GM21619 (cell line): ENCODE measurements at regions not wholly inside any gene's neighbourhood (a gene's known extent, or its start where the extent isn't known, plus 50 kb on each side); places are given as distances from the start of the nearest gene placed in this dataset.
A peak's percentile ranks its signal among the peaks of the same experiment; 100 is the strongest.
"Not testable (repeated sequence)": the region's sequence is repeated elsewhere in the genome, so short reads cannot be mapped to it uniquely, and the experiment has no call there.

Experiments used
- ATAC-seq: cut with Tn5 transposase; IDR thresholded peaks from one replicate; pipeline ENCODE4 v1.9.1; 2021; ENCODE audit not compliant: unreplicated experiment

DNA sequence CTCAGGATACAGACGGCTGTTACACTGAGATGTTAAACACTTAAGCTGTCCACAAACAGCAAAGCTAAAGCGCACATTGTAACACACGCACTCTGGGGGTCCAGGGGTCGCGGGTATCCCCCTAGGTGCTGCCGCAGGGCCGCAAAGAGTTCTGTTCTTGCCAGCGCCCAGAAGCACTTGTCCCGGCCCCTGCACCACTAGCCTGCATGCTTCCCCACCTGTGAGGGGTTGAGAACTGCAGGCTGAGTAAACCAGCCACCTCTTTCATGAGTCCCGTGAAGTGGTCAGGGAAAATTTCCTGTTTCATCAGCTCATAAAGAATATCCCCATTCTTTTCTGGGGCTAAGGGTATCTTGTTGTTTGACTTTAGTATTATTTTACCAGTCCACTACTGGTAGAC, 154.4 kb upstream of the FBXL17 start:
- ATAC-seq = no peak

DNA sequence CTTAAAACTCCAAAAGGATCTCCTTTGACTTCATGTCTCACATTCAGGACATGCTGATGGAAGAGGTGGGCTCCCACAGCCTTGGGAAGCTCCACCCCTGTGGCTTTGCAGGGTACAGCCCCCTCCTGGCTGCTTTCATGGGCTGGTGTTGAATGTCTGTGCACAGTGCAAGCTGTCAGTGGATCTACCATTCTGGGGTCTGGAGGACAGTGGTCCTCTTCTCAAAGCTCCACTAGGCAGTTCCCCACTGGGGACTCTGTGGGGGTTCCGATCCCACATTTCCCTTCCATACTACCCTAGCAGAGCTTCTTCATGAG, 150.2 kb upstream of the FBXL17 start:
- ATAC-seq = not testable (repeated sequence)

DNA sequence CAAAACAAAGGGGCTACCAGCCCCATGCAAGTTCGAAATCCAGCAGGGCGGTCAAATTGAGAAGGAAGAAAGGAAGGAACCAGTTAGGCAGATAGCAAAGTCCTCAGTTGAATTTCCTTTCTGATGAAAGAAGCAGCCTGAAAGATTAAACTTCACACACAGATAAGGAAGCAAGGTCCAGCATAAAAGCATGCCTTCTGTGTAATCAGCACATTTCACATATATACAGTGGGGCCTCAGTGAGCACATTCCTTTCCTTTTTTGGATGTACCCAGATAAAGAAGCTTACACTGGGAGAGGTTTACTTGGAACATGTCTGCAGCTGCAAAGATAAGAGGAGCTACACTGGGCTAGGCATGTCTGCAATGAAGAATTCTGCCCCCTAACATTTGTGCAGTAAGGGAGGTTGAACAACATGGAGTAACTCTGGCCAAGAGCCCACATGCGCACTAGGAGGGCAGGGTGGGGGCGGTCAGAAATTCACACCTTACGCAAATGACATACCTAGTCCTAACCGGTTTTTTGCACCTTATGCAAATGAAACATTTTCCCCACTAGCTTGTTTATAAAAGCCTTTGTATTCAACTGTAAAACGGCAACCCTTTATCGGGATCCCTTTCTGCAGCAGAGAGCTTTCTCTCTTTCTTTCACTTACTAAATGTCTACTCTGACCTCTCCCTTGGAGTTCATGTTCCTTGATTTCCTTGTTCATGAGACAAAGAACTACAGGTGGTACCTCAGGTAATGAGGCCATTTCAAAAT, 149.7 kb upstream of the FBXL17 start:
- ATAC-seq = no peak

DNA sequence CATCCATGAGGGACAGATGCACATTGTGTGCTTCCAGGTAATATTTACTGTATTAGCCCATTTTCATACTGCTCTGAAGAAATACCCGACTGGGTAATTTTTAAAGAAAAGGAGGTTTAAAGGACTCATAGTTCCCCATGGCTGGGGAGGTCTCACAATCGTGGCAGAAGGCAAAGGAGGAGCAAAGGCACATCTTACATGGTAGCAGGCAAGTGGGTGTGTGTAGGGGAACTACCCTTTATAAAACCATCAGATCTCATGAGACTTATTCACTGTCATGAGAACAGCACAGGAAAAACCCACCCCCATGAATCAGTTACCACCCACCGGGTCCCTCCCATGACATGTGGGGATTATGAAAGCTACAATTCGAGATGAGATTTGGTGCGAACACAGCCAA, 148.8 kb upstream of the FBXL17 start:
- no peak for ATAC-seq

DNA sequence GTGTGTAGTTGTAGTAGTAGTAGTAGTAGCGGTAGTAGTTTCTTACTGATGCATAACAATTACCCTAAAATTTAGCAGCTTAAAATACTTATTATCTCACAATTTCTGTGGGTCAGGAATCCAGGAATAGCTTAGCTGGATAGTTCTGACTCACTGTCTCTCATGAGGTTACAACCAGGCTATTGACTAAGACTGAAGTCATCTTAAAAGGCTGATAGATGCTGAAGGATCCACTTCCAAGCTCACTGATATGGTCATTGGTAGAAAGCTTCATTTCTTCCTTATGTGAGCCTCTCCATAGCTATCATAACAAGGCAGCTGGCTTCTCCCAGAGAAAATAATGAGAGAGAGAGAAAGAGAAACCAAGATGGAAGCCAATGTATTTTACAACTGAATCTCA, 147.5 kb upstream of the FBXL17 start:
- no peak for ATAC-seq

DNA sequence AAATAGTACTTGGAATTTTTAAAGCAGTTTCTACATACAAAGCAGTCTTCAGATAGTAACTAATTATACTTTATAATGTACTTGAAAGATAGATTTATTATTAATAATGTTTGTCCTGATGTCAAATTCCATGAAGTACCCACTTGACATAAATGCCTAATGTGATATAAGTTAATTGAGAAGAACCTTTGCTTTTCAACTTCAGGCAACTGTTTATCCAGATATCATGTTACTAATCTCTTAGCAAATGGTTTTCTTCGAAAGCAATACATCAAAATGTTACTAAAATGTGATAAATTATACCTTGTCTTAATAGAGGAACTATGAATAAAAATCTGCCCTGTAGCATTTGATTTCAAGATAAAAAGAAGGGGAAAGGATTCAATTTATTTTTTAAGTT, 146.8 kb upstream of the FBXL17 start:
- no peak for ATAC-seq

DNA sequence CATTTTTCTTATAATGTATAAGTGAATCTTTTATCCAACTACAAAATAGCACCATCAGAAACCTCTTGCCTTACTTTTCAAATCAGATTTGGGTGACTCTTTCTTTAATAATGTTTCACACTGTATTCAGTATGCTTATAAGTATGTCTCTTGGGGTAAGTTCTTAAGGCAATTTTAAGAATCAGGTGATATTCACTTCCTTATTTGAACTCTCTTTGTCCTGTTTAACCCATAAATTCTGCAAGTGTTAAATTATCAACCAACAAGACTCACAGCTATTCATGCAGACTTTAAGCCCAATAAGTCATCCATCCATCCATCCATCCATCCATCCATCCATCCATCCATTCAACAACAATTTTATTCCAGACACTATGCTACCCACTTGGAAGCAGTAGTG, 142.7 kb upstream of the FBXL17 start:
- no peak for ATAC-seq

DNA sequence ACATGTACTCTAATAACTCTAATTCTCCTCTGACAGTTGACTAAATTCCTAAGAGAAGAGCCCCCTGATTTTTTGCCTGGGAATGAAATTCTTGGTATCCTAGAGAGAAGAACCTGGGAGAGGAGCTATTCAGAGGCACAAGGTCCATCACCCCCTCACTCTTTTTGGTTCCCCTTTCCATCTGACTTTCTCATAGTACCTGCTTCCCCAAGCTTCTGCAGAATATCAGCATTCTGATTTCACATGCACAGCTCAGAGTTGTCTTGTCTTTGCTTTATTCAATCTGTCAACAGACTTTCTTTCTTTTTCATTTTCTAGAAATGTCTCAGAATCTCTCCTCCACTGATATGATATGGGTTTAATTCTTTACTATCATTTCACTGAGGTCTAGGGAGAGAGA, 141.5 kb upstream of the FBXL17 start:
- peak; percentile 21 for ATAC-seq

DNA sequence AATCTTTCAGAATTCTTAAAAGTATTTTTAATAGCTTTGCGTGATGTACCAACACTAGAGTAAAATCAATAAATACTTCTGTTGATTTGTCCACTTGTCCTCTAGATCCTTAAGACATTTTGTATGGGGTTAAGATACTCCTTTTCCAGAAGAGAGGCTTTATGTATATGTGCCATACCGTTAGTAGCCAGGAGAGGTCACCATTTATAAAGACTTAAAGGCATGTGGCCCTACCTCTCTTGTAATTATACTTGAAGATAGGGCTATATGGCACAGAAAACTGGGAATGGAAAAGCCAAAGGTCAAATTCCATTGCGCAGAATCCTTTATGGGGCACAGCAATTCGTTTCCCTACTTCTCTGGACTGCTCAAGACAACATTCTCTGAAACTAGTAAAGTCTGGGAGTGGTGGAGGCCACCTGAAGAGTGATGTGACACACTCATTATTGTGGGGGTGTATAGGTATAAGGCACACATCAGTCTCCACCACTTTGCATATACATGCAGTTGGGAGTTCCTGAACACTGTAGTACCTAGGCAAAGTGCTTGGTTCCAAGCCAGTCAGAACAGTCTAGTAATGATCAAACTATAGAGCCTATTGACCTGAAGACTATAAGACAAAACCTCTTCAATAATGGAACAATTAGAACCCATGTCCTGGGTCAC, 140.1 kb upstream of the FBXL17 start:
- peak; percentile 55 for ATAC-seq

DNA sequence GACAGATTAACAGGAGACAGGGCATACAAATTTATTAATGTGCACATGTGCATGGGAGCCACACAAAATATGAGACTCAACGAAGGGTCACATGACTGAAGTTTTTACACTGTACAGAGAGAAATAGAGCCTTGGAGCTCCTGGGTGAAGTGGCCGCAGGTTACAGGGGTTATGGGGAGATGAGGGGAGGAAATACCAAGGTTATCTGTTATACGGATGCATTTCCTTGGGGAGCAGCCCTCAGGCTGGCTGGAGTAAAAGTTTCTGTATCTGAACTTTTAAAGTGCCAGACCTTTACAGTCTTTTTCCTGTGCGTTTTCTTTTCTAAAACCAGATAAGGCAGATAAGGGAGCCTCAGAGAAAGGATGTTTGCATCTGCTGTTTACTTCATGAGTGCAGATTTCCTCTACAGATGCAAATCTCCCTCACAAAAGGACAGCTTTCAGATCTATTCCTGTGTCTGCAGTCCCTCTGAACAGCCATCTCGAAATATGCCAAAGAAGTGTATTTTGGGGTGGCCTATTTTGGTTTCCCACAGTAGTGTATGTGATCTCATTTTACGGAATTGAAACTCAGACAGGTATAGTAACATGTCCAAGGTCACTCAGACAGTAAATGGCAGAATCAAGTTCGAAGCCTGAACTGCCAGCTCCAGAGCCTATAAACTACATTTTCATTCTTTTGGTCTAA, 139.3 kb upstream of the FBXL17 start:
- peak; percentile 84 for ATAC-seq

DNA sequence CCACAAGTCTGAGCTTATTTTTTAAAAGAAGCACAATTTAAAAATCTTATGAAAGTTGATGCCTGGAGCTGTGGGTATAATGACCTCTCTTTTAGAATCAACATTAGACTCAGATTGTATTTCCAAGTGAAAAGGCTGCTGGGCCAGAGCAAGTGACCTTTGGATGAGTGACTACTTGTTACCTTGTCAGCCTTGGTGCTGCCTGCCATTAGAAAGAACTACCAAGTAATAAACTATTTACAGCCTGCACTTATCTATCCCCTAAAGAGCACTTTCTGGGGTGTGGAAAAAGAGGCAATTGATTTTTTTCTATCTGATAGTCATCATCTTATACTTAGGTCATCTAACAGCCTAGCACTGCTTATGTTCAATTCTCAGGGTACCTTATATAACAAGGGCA, 134.9 kb upstream of the FBXL17 start:
- ATAC-seq = no peak

DNA sequence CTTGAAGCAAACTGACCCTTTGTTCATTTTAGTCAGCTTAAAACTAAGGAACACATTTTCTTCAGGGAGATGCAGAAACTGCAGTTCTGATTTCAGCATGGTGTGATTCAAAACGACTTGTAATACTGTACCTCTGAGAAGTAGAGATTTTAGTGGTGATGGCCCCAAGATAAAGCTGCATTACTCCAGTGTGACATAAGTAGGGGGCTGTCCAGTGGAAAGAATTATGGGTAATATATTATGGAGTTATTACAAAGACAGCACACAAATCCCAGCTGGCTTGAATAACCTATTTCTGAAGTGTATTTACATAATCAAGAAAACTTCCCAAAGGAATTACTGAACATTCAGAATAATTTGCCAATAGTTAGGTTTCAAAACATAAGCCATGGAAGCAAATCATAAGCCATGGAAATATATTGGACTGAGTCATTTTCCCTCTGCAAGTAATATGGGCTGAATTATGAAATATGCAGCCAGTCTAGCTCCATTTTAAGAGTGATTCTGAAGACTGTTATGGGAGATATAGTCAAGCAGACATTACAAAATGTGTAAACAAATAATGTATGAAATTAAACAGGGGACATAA, 133.7 kb upstream of the FBXL17 start:
- ATAC-seq = no peak

DNA sequence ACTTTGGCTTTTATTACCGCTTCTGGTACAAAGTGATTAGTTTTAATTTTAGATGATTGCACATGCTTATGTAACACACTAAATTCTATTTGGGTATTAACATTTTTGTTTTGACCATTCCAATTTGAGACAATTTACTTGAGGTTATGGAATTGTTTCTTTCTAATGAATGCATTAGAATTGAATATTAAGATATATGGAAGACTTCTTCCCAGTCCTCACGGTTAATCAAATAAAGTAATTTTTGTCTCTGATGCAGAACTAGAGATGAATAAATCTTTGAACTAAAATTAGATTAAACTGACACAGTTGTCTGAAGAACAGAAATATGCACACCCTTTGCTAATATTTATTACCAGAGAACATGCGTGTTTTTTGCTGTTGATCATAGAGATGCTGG, 127.1 kb upstream of the FBXL17 start:
- no peak for ATAC-seq

DNA sequence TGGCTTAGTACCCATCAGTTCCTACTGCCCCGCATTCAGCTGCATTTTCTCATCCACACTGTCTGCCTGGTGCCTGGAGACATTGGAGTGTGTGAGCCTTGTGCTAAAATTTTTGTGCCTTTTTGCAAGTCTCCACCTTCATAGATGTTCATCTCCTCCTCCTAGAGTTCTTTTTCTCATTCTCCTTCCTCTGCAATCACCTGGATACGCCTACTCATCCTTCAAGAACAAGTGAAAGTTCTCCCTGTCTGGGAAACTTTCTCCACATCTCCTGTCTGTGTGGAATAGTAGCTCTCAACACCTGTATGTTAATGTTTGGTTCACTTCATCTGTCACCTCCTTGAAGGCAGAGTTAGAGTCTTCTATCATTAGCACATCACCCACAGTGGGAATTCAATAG, 125.7 kb upstream of the FBXL17 start:
- ATAC-seq = no peak

DNA sequence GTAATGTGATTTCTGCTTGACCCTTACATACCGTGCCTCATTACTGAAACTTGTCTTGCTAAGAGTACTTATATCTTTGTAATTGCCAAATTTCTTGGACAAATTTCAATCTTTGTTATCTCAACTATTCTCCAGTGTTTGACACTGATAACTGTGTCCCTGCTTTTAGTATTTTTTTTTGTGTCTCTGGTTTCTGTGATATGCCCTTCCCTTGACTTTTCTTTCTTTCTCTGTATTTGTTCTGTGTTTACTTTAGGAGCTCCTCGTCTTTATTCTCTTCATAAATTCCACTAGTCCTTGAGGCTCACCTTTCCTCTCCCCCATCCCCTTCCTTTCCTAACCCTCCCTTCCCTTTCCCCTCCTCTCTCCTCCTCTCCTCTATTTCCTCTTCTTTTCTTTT, 123.7 kb upstream of the FBXL17 start:
- no peak for ATAC-seq

DNA sequence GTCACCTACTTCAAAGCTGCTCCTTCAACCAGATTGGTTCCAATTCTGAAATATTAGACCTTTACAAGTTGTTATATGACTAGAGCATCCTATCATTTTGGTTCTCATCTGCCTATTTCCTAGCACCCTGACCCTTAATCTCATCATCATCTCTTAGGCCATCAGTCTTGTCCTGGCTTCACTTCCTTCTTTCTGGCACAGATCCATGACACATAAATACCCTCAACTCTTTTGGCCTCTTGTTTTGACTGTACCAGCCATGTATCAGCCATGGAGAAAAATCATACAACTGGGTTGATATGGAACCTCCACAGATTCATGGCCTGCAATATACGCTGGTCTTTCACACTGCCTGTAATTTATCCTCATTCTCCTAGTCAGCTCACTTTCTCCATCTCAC, 123.1 kb upstream of the FBXL17 start:
- ATAC-seq = no peak

DNA sequence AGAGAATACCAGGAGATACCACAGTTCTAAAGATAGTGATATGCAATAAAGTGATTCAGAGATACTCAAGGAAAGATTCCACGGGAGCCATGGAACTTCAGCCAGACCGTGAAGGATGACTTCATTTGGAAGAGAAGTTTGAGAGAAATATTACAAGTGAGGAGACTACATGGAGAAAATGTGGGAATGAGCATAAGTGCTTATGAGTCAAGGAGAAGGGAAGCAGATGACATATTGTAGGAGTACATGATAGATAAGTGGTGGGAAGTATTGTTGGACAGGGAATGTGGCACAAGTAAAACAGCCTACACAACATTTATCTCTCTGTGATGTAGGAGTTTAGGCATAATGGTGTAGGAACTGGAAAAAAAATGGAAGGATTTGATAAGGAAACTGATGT, 122.1 kb upstream of the FBXL17 start:
- no peak for ATAC-seq

DNA sequence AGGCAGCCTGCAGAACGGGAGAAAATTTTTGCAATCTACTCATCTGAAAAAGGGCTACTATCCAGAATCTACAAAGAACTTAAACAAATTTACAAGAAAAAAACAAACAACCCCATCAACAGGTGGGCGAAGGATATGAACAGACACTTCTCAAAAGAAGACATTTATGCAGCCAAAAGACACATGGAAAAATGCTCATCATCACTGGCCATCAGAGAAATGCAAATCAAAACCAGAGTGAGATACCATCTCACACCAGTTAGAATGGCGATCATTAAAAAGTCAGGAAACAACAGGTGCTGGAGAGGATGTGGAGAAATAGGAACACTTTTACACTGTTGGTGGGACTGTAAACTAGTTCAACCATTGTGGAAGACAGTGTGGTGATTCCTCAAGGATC, 113.7 kb upstream of the FBXL17 start:
- not testable (repeated sequence) for ATAC-seq

DNA sequence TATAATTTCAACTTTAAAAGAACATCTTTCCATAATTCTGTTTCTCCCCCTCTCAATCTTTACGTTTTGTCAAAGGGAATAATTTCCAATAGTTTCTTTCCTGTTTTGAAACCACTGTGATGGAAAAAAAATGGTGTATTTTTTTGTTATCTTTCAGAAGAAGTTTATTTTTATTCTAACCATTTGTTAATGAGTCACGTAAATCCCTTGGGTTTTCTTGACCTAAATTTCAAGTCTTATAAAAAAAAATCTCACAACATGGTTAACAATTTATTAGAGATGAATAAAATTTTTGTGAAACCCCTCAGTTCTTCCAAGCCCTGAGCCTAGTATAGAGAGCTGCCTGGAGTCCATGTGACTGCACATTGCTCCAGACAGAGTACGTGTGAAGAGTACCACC, 106.1 kb upstream of the FBXL17 start:
- no peak for ATAC-seq

DNA sequence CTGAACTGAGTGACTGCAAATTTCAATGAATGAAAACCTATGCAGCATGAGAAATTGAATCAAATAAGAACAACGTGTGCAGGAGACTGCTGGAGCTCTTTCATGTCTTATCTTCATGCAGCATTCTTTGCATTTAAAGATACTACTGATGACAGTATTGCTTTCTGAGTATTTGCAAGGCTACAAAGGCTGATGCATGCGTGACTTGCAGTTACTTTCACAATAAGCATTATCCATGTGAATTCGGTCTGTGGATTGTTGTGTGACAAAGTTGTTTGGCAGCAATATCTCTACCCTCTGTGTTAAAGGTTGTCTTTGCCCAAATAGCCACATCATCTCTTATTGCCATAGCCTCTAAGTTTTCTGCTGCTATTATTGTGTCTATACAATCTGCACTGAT, 102.1 kb upstream of the FBXL17 start:
- ATAC-seq = no peak

DNA sequence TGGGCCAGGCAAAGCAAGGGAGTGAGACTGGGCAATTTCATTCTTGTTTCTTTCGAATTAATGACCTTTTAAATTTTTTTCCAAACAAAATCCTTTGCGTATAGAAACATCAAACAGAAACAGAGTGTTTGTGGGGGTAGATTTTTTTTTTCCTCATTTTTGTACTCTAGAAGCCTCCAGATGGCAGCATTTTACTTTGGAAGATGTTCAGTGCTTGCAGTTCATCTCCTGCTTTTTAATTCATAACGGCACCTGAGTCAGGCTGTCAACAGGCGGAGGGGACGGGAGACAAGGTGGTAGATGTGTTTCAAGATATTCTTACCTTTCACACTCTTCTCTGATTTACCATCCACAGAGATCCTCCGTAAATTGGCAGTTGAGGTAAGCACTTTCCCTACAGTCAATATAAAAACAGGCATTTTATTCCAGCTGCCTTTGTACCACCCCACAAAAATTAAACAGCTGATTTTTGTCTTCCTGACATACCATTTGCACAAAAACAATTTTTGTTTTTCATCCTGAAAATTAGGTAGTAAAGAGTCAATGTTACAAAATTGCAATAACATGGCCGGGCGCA, 99.5 kb upstream of the FBXL17 start:
- no peak for ATAC-seq

DNA sequence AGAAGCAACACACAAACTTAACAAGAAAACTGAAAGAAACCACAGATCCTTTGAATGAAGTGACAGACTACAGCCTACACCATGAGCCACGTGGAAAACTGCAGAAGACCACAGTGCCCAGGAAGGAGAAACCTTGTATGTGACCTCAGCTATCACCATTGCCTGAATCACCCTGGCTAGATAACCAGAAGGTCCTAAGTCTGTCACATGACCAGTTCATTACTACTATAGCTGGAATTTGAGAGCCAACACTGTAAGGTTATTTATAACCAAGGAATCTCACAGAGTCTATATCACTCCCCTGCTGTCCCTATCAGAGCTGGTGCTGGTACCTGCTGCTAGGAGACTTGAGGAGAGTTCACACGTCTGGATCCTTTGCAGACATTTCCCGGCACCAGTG, 90.3 kb upstream of the FBXL17 start:
- ATAC-seq = no peak
